Right lobe of liver (tissue), 6 donors: ENCODE measurements at regions not wholly inside any gene's neighbourhood (a gene's known extent, or its start where the extent isn't known, plus 50 kb on each side); places are given as distances from the start of the nearest gene placed in this dataset.
"Not testable (repeated sequence)": the region's sequence is repeated elsewhere in the genome, so short reads cannot be mapped to it uniquely, and the experiment has no call there.

Source experiments
- ATAC-seq, 4 donors: fragments of 200-7000 bp; cut with Tn5 transposase; one replicate each; pipeline ENCODE4 v1.9.1; 2020; ENCODE audit warnings: mild to moderate bottlenecking in 4 of 4, moderate library complexity in 4 of 4
- DNase-seq, 3 donors: peaks; one replicate each; pipeline ENCODE4 v3.0.0-alpha.2; 2020
- H3K27ac ChIP-seq, 3 donors: fragments of 200-600 bp; one replicate each; pipeline ENCODE4 v1.8.0; 2022
- H3K27me3 ChIP-seq, 2 donors: fragments of 200-600 bp; one replicate each; pipeline ENCODE4 v1.8.0; 2022
- H3K36me3 ChIP-seq, 4 donors: fragments of 200-600 bp; sonication (generic) in 1 of 4; one replicate each; pipeline versions ENCODE4 v1.5.1 to v1.8.0; 2017 to 2022; ENCODE audit warnings: control low read depth in 1 of 4
- H3K4me1 ChIP-seq, 4 donors: fragments of 200-600 bp; sonication (generic) in 1 of 4; one replicate each; pipeline versions ENCODE4 v1.5.1 to v1.8.0; 2017 to 2022; ENCODE audit warnings: control low read depth in 1 of 4
- H3K4me3 ChIP-seq, 3 donors: fragments of 200-600 bp; one replicate each; pipeline ENCODE4 v1.8.0; 2022
- H3K9me3 ChIP-seq, 4 donors: fragments of 200-600 bp; sonication (generic) in 1 of 4; one replicate each; pipeline versions ENCODE4 v1.5.1 to v1.8.0; 2017 to 2022; ENCODE audit warnings: control low read depth in 1 of 4
- CTCF ChIP-seq, 4 donors: fragments of 200-600 bp in 3 of 4; fragments of 450-650 bp in 1 of 4; IDR thresholded peaks; one replicate each; pipeline versions ENCODE4 v1.5.1 to v1.8.0; 2016 to 2022; ENCODE audit warnings: antibody characterized with exemption in 4 of 4, mild to moderate bottlenecking in 2 of 4
- POLR2A ChIP-seq: fragments of 450-650 bp; IDR thresholded peaks from one replicate; pipeline ENCODE4 v1.6.1; 2017; ENCODE audit warnings: antibody characterized with exemption, mild to moderate bottlenecking
- WGBS: methylation state at CpG from one replicate; pipeline ENCODE4 v1.1.6; 2018; ENCODE audit warnings: low coverage, low lambda C conversion rate; ENCODE audit not compliant: insufficient coverage; ENCODE audit errors: missing lambda C conversion rate; 5-methylcytosine and 5-hydroxymethylcytosine counted together
- intact Hi-C, 2 donors: fragments of 100-400 bp; cut with DNase I; formaldehyde crosslinking; loops; one replicate each; pipeline versions ENCODE4 v1.11.2 to v1.14.1; 2022
- donor health status: DM: no; HTN: yes; CAD: no.
- donor health status: DM: no; HTN: no; CAD: no.
- donor health status: DM: no; HTN: no; CAD: no.
- donor health status: DM: no; HTN: yes; CAD: no.
- donor health status: DM: no; HTN: yes; CAD: no.

- no peaks in the 10 kb centered on the region for H3K4me1 ChIP-seq
- DNase-seq, result no peak
- ATAC-seq, result no peak
- intact Hi-C loops, result no loop called here
- WGBS, result 41% methylated on average over 3 of the region's 3 CpGs
- no peak overlapping the region for H3K4me3 ChIP-seq
- H3K9me3 ChIP-seq, result no peaks in the 10 kb centered on the region
- TF ChIP-seq POLR2A (no peak), CTCF (IDR thresholded peaks at IDR 0.05) (no peak)
- H3K27me3 ChIP-seq, result no peaks in the 10 kb centered on the region
- H3K27ac ChIP-seq, result no peak overlapping the region
- no peaks in the 10 kb centered on the region for H3K36me3 ChIP-seq
These were observed 250.5 kb upstream of the NETO1 start for GRCh38 chr18:73118121-73118816.

GRCh38 chr18:73110307-73110706, 242.5 kb upstream of the NETO1 start:
- TF ChIP-seq CTCF (IDR thresholded peaks at IDR 0.05) (no peak), POLR2A (no peak)
- 34% methylated on average over 3 of the region's 3 CpGs for WGBS
- H3K4me3 ChIP-seq, result no peak overlapping the region
- intact Hi-C loops, result no loop called here
- no peaks in the 10 kb centered on the region for H3K27me3 ChIP-seq
- no peak for DNase-seq
- H3K36me3 ChIP-seq, result no peaks in the 10 kb centered on the region
- H3K4me1 ChIP-seq, result no peaks in the 10 kb centered on the region
- H3K27ac ChIP-seq, result no peak overlapping the region
- ATAC-seq, result no peak
- H3K9me3 ChIP-seq, result no peaks in the 10 kb centered on the region

GRCh38 chr18:73101977-73102376, 234.2 kb upstream of the NETO1 start:
- Histone ChIP-seq H3K27ac (no peak overlapping the region), H3K27me3 (no peaks in the 10 kb centered on the region), H3K4me3 (no peak overlapping the region), H3K4me1 (no peaks in the 10 kb centered on the region), H3K9me3 (no peaks in the 10 kb centered on the region), H3K36me3 (no peaks in the 10 kb centered on the region)
- ATAC-seq (no peak), DNase-seq (no peak)
- intact Hi-C loops, result no loop called here
- 74% methylated on average over 4 of the region's 4 CpGs for WGBS
- TF ChIP-seq POLR2A, result no peak
- TF ChIP-seq CTCF (IDR thresholded peaks at IDR 0.05), result no peak

- 39% methylated on average over 4 of the region's 6 CpGs for WGBS
- ATAC-seq, H3K4me1 ChIP-seq, H3K9me3 ChIP-seq, H3K27ac ChIP-seq, H3K27me3 ChIP-seq, intact Hi-C loops, H3K36me3 ChIP-seq, DNase-seq, H3K4me3 ChIP-seq: not testable (repeated sequence)
These were observed 233.7 kb upstream of the NETO1 start for GRCh38 chr18:73101491-73101890.

GRCh38 chr18:73099759-73100158, 232.0 kb upstream of the NETO1 start:
- intact Hi-C loops, result no loop called here
- no peaks in the 10 kb centered on the region for H3K27me3 ChIP-seq
- no peak for ATAC-seq

More at GRCh38 chr18:73099759-73100158, 232.0 kb upstream of the NETO1 start:
- no peaks in the 10 kb centered on the region for H3K36me3 ChIP-seq
- no peaks in the 10 kb centered on the region for H3K4me1 ChIP-seq
- TF ChIP-seq POLR2A, result no peak
- no peak for TF ChIP-seq CTCF (IDR thresholded peaks at IDR 0.05)
- H3K27ac ChIP-seq, result no peak overlapping the region
- no peak overlapping the region for H3K4me3 ChIP-seq
- WGBS, result 48% methylated on average over 2 of the region's 2 CpGs
- H3K9me3 ChIP-seq, result no peaks in the 10 kb centered on the region
- no peak for DNase-seq
